Uterus (tissue), 2 donors: ENCODE measurements at regions not wholly inside any gene's neighbourhood (a gene's known extent, or its start where the extent isn't known, plus 50 kb on each side); places are given as distances from the start of the nearest gene placed in this dataset.

Source experiments
- POLR2A ChIP-seq, 2 donors: fragments of 450-650 bp; IDR thresholded peaks; one replicate each; pipeline ENCODE4 v1.6.1; 2016; ENCODE audit warnings: antibody characterized with exemption in 2 of 2, mild to moderate bottlenecking in 1 of 2, moderate library complexity in 1 of 2
- TF ChIP-seq, protein P1 (sequence below), 4 experiments: fragments of 200-600 bp in 2 of 4; fragments of 450-650 bp in 2 of 4; sonication (generic) in 2 of 4; IDR thresholded peaks; one replicate each; pipeline ENCODE4 v1.5.1; 2016 to 2019; ENCODE audit warnings: antibody characterized with exemption in 4 of 4, mild to moderate bottlenecking in 2 of 4, moderate library complexity in 1 of 4

DNA sequence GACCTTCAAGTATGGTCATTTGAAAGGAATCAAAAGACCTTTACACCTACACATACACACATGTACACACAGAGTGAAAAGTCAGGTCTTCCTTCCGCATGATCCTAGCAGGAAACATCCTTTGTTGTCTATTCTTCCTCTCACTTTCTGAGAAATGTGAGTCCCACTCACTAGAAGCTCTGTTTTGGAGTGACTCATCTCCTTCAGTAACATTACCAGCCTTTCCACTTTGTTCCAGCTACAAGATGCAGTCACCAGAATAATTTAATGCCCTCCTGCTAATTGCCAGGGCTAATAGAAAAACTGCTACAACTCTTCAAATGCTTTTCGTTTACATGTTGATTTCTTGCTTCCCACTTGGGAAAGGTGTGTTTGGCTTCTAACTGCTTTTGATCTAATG, 417.3 kb downstream of the RASEF start:
- TF ChIP-seq, protein P1, sequence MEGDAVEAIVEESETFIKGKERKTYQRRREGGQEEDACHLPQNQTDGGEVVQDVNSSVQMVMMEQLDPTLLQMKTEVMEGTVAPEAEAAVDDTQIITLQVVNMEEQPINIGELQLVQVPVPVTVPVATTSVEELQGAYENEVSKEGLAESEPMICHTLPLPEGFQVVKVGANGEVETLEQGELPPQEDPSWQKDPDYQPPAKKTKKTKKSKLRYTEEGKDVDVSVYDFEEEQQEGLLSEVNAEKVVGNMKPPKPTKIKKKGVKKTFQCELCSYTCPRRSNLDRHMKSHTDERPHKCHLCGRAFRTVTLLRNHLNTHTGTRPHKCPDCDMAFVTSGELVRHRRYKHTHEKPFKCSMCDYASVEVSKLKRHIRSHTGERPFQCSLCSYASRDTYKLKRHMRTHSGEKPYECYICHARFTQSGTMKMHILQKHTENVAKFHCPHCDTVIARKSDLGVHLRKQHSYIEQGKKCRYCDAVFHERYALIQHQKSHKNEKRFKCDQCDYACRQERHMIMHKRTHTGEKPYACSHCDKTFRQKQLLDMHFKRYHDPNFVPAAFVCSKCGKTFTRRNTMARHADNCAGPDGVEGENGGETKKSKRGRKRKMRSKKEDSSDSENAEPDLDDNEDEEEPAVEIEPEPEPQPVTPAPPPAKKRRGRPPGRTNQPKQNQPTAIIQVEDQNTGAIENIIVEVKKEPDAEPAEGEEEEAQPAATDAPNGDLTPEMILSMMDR (IDR thresholded peaks at IDR 0.05), result no peak
- no peak for TF ChIP-seq POLR2A (IDR thresholded peaks at IDR 0.05)
